ENCODE measurements at regions not wholly inside any gene's neighbourhood (a gene's known extent, or its start where the extent isn't known, plus 50 kb on each side); places are given as distances from the start of the nearest gene placed in this dataset.

DNA sequence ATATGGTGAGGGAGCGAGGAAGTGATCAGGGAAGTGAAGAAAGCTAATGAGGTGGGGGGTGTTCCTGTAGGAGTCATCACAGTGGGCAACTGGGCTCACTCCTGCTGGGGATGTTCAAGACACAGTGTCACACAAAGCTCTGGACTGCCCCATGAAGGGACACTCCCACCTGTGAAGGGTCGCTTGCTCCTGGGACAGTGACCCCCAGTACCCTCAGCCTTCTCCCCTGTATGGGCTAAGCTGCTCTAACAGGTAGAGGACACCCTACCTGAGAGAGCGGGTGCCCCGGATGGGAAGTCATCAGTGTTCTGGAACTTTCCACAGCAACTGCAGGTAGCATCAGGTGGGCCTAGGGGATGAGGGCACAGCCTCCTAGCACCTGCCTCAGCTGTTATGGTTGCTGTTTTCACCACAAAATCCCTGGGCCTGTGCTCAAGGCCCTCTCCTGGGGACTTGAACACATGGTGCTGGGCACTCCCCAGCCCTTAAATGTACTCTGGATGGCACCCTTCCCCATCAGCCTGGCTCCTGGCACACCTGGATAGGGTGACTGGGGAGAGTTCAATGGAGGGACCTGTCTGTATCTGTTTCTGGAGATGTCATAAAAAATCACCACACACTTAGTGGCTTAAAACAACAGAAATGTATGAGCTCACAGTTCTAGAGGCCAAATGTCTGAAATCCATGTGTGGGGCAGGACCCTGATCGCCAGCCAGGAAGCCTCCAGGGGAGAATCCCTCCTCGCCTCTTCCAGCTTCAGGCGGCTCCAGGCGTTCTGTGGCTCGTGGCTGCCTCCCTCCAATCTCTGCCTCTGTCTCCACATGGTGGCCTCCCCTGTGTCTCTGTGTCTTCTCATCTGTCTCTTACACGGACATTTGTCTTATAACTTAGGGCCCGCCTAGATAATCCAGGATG is 104.0 kb upstream of the CDH5 start:
- Histone ChIP-seq H4K20me1 (ENCODE audit: insufficient read depth) (no peaks in the 10 kb centered on the region), H3K4me3 (IDR thresholded peaks at IDR 0.05; ENCODE audit: insufficient read depth, low read depth, low read length) (no peak overlapping the region), H3K4me1 (ENCODE audit: low read depth, poor library complexity, severe bottlenecking) (no peaks in the 10 kb centered on the region), H3K27ac (no peak overlapping the region), H2AFZ (ENCODE audit: low read depth) (no peak overlapping the region), H3K36me3 (ENCODE audit: insufficient read depth) (no peaks in the 10 kb centered on the region), H3K9ac (no peak overlapping the region), H3K27me3 (ENCODE audit: insufficient read depth, low read depth) (no peaks in the 10 kb centered on the region), H3K79me2 (ENCODE audit: insufficient read depth, low read depth) (no peaks in the 10 kb centered on the region), H3K4me2 (no peak overlapping the region)
- no peak for TF ChIP-seq CTCF (conservative IDR thresholded peaks at IDR 0.05; ENCODE audit: low read depth, low read length)

DNA sequence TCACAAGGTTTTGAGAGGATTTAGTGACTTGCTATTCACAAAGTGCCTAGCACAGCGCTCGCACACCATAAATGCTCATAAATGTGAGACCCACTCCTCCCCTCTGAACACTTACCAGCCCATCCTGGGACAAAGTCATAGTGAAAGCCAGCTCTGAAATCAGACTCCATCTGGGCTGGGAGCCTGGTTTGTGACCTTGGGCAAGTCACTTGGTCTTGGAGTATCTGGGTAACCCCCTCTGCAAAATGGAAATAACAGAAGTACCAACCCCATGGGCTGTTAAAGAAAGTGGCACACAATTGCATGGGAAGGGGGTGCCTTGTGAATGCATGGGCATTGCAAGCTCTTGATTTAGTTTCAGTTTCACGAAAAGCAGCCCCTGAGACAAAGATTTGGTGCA is 104.7 kb upstream of the CDH5 start:
- Histone ChIP-seq H2AFZ (ENCODE audit: low read depth) (no peak overlapping the region), H3K36me3 (ENCODE audit: insufficient read depth) (no peaks in the 10 kb centered on the region), H3K9ac (no peak overlapping the region), H3K79me2 (ENCODE audit: insufficient read depth, low read depth) (no peaks in the 10 kb centered on the region), H3K4me1 (ENCODE audit: low read depth, poor library complexity, severe bottlenecking) (no peaks in the 10 kb centered on the region), H3K4me3 (IDR thresholded peaks at IDR 0.05; ENCODE audit: insufficient read depth, low read depth, low read length) (no peak overlapping the region), H3K27me3 (ENCODE audit: insufficient read depth, low read depth) (no peaks in the 10 kb centered on the region), H4K20me1 (ENCODE audit: insufficient read depth) (no peaks in the 10 kb centered on the region), H3K27ac (no peak overlapping the region), H3K4me2 (no peak overlapping the region)
- TF ChIP-seq CTCF (conservative IDR thresholded peaks at IDR 0.05; ENCODE audit: low read depth, low read length) = no peak

GRCh38 chr16:66260522-66261254 is 105.8 kb upstream of the CDH5 start:
- H3K36me3 ChIP-seq (ENCODE audit: insufficient read depth) = no peaks in the 10 kb centered on the region
- no peaks in the 10 kb centered on the region for H3K27me3 ChIP-seq (ENCODE audit: insufficient read depth, low read depth)
- no peak overlapping the region for H3K4me2 ChIP-seq
- H3K4me1 ChIP-seq (ENCODE audit: low read depth, poor library complexity, severe bottlenecking) = no peaks in the 10 kb centered on the region
- H4K20me1 ChIP-seq (ENCODE audit: insufficient read depth) = no peaks in the 10 kb centered on the region
- H3K9ac ChIP-seq = no peak overlapping the region
- no peak overlapping the region for H2AFZ ChIP-seq (ENCODE audit: low read depth)
- no peaks in the 10 kb centered on the region for H3K79me2 ChIP-seq (ENCODE audit: insufficient read depth, low read depth)
- H3K27ac ChIP-seq = no peak overlapping the region
- no peak overlapping the region for H3K4me3 ChIP-seq (IDR thresholded peaks at IDR 0.05; ENCODE audit: insufficient read depth, low read depth, low read length)
- no peak for TF ChIP-seq CTCF (conservative IDR thresholded peaks at IDR 0.05; ENCODE audit: low read depth, low read length)

DNA sequence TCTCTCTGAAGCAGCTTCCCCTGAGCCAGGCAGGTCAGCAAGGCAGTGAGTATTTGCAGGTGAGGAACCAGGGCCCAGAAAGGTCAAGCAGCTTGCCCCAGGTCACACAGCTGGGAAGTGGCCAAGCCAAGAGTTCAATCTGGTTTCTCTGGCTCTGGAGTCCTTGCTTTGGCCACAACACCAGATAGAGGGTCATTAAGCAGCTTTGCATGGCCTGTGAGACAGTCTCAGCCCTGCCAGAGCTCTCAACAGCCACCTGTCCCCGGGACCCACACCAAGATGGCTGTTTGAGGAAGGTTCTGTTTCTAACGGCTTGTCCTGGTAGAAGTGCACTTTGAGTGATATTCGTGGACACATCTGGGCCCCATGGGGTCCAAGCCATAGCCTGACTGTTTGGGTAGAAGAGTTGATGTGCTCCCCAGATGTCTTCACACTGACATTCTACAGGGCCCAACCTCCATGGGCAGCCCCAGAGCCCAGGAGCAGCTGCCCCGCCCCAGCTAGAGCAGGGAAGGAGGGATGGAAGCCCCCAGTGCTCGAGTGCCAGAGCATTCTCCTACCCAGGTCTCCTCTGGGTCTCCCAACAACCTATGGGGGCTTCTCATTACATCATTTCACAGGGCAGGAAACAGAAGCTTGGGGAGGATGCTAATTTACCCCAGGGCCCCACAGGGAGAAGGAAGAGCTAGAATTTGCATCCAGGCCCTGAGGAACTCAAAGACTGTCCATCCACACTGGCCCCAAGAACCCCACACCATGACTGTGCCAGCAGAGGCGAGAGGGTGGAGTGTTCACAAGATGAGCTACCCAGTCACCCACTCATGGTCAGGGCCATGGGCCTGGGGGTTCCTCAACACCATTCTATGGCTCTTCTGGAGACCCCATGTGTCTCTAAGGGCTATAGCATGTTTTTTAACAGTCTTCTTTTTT is 107.3 kb upstream of the CDH5 start:
- no peak overlapping the region for H3K9ac ChIP-seq
- no peak overlapping the region for H2AFZ ChIP-seq (ENCODE audit: low read depth)
- H3K4me2 ChIP-seq = no peak overlapping the region
- no peaks in the 10 kb centered on the region for H3K79me2 ChIP-seq (ENCODE audit: insufficient read depth, low read depth)
- no peak overlapping the region for H3K27ac ChIP-seq
- no peaks in the 10 kb centered on the region for H3K36me3 ChIP-seq (ENCODE audit: insufficient read depth)
- H3K4me1 ChIP-seq (ENCODE audit: low read depth, poor library complexity, severe bottlenecking) = no peaks in the 10 kb centered on the region
- no peak for TF ChIP-seq CTCF (conservative IDR thresholded peaks at IDR 0.05; ENCODE audit: low read depth, low read length)
- H3K27me3 ChIP-seq (ENCODE audit: insufficient read depth, low read depth) = no peaks in the 10 kb centered on the region
- H4K20me1 ChIP-seq (ENCODE audit: insufficient read depth) = no peaks in the 10 kb centered on the region
- H3K4me3 ChIP-seq (IDR thresholded peaks at IDR 0.05; ENCODE audit: insufficient read depth, low read depth, low read length) = no peak overlapping the region
